Jurkat, Clone E6-1 (cell line): ENCODE measurements at regions not wholly inside any gene's neighbourhood (a gene's known extent, or its start where the extent isn't known, plus 50 kb on each side); places are given as distances from the start of the nearest gene placed in this dataset.

Experiments used
- DNase-seq: peaks from one replicate; pipeline ENCODE4 v3.0.0-alpha.2; 2011; ENCODE audit warnings: low read depth, low spot score
- H3K4me3 ChIP-seq: 2 replicates; pipeline ENCODE4 v1.5.1; 2011; ENCODE audit warnings: mild to moderate bottlenecking, low read length, control low read depth, moderate library complexity

DNA sequence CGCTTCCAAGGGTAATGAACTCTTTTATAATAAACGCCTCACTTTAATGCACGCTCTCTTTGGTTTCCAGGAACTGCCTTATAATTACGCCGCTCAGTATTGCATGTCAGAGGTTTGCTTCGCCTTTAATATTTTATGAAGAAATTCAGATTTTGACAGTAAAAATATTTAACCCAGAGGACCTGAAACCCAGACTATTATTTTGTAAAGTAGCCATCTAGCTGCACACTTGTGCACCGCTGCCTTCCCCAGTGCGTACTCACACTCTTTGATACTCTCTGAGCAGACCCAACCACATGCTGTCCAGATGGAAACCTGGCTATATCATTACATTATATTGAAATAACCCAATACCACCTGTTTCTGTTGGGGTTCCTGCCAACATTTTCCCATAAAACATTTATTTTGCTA lies 270.1 kb downstream of the C1D start:
- DNase-seq: no peak
- no peak overlapping the region for H3K4me3 ChIP-seq

DNA sequence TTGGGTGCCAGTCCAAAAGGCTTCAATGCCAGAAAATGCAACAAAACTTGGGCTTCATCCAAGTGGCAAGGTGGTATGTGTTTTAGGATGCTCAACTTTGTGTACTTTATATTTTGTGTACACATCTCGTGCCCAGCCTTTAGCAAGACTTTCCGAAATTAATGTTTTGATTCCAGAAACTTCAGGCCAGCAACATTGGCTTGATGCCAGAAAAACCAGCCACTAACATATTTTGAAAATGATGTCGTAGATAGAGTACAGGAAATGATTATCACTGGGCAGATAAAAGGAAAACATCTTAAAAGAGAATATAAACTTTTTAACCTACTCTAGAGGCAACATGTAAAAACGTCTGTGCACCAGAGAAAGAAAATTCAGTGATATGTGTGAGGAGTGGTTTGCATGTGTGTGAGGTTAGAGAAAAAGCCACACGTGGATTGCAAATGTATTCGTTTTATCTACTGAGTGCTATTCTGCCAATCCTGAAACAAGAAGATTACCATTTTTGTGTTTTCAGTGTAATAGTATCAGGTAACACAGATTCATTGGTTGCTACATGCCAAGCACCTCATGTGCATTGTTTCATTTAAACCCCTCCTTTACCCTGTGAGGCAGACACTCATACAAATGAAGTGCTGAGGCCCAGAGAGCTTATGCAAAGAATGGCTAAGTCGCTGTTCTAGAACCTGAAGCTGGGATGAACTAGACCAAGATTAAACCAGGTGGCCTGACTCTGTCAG lies 264.8 kb downstream of the C1D start:
- DNase-seq: no peak
- H3K4me3 ChIP-seq: no peak overlapping the region

DNA sequence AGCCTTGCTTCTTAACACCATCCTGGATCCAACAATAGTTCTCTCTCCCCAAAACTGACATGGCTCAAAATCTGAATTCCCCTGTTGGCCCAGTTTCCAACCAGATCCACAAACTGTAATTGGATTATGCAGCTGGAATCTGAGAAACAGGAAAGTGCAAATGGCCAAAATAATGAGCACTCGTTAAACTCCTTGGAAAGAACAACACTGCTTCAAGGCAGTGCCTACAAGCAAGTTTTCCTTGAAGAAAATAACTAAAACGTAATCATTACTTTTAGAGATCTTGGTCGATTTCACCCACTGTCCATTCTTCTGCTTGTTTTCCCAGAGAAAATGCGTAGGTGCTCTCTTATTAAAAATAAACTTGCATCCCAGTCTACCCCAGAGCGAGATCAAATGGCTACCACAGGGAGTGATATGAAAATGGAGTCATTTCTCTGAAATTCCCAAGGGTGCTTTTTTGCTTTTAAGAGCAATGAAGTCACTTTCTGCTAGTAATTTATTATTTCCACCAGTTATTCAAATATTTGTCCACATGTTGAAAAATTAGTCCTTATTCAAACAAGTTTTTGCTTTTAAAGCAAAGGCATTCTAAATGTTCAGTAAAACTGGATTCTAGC lies 264.2 kb downstream of the C1D start:
- DNase-seq: no peak
- no peak overlapping the region for H3K4me3 ChIP-seq

GRCh38 chr2:67799886-67800285 lies 262.9 kb downstream of the C1D start:
- no peak overlapping the region for H3K4me3 ChIP-seq
- DNase-seq: no peak

GRCh38 chr2:67802291-67802690 lies 260.5 kb downstream of the C1D start:
- no peak for DNase-seq
- no peak overlapping the region for H3K4me3 ChIP-seq

DNA sequence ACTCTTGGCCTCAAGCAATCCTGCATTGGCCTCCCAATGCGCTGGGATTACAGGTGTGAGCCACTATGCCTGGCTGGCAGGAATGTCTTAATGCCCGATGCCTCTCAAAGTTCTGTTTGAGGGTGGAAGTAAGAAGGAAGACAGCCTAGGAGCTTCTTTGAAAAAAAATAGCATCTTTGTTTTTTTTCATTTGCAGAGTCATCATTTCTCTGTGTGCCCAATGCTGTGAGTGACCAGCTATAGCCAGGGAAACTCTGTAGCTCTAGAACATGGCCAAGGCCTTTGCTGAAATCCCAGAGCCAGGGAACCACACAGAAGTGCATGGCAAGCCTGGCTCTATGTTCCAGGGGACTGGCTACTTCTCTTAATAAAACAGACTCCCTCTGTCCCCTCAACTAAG lies 260.0 kb downstream of the C1D start:
- H3K4me3 ChIP-seq: no peak overlapping the region
- DNase-seq: no peak

DNA sequence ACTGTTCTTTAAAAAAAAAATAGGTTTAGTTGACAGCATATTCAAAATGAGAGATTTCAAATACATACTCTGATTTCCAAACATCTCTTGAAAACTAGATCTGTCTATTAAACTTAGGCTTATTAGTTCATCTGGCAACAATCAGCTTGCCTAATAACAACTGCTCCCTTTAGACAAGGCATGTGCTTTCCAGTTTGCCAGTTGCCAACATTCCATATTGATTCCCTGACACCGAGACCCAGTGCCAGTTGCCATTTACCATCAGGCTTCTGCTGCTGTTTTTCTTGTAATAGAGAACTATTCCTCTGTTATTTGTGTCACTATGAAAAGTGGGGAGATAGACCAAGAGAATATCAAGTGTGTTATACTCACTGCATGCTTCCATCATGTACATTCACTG lies 256.0 kb downstream of the C1D start:
- no peak overlapping the region for H3K4me3 ChIP-seq
- DNase-seq: no peak

DNA sequence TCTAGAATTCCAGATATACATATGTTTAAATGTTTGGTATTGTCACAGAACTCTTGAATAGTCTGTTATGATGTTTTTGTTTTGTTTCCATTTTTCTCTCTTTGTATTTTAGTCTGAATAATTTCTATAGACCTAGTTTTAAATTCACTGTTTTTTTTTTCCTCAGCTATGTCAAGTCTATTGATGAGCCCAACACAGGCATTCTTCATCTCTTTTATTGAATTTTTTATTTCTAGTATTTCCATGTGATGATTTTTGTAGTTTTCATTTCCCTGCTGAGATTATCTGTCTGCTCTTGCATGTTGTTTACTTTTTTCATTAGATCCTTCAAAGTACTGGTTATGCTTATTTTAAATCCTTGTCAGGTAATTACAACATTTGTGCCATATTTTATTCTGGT lies 254.7 kb downstream of the C1D start:
- no peak for DNase-seq
- no peak overlapping the region for H3K4me3 ChIP-seq

DNA sequence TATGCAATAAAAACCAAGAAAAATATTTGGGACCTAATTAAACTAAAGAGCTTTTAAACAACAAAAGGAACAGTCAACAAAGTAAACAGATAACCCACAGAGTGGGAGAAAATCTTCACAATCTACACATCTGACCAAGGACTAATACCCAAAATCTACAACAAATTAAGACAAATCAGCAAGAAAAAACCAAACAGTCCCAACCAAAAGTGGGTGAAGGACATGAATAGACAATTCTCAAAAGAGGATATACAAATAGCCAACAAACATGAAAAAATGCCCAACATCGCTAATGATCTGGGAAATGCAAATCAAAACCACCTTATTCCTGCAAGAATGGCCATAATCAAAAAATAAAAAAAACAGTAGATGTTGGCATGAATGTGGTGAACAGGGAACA lies 250.1 kb downstream of the C1D start:
- no peak for DNase-seq
- no peak overlapping the region for H3K4me3 ChIP-seq

- DNase-seq: no peak
- no peak overlapping the region for H3K4me3 ChIP-seq
Observed at GRCh38 chr2:67823726-67824125, 239.1 kb downstream of the C1D start.

DNA sequence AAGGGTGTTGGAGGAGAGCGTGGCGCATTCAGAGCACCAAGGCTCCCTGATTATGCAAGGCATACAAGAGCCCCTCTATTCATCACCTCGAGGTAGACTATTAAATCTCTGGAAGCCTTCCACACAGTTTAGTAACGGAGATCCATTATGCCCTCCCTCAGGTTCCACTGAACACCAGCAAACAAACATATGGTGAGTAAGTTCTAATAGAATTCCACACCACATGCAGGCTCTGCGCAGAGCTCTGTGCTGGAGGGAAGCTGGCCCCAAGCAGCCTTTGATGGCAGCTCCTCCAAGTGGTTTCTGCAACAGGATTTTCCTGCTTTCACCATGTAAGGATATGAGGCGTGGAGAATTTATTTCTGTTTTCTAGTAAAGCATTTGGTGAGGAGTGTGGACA lies 238.6 kb downstream of the C1D start:
- H3K4me3 ChIP-seq: no peak overlapping the region
- no peak for DNase-seq

DNA sequence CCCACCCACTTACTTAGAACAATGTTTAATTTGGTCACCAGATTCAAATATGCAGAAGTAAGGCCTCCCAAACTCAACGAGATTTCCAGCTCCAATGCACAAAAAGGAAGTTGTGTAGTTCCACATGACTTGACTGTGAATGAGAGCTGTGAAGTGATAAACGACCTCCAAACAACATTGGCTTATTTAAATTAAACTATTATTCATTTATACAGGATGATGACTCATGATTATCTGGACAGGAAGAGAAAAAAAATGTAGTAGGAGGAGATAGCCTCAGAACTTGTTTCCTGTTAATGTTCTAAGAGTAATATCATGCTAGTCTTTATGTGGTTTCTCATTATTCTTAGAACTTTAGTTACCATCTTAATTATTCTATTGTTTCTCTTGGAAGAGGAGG lies 237.3 kb downstream of the C1D start:
- H3K4me3 ChIP-seq: no peak overlapping the region
- DNase-seq: no peak

DNA sequence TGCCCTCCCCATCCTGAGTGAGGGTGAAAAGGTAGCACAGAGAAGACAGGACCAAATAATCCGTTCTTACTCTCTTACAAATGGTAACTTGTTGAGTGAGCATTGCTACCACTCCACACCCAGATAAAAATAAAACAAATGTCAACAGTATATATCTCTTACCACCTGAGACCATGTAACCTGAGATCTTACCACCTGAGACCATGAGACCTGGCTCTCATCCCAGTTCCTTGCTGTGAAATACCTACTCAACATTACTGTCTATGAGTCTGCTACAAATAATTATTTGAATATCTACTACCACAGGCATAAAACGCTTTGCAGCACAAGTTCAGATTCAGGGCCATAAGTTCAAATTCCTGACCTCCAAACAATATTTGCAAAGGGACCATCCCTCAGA lies 234.7 kb downstream of the C1D start:
- DNase-seq: no peak
- no peak overlapping the region for H3K4me3 ChIP-seq

DNA sequence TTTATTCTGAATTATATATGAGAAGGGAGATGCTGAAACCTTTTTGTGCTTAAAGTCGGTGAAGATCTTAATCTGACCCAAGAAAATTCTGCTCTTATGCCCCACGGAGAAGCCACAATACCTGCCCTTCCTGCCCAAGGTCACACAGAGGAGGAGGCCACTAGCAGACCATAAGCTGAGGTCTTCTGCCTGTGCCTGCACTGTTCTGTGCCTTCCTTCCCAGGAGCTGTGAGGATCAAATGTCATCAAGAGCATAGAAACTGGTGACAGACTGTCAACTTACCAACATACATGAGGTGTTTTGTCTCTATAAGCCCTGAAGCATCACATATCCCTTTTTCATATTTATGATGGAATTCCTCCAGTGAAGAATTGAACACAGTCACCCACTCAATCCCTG lies 233.3 kb downstream of the C1D start:
- H3K4me3 ChIP-seq: no peak overlapping the region
- DNase-seq: no peak

- H3K4me3 ChIP-seq: no peak overlapping the region
- no peak for DNase-seq
Observed at GRCh38 chr2:67833632-67834031, 229.2 kb downstream of the C1D start.

DNA sequence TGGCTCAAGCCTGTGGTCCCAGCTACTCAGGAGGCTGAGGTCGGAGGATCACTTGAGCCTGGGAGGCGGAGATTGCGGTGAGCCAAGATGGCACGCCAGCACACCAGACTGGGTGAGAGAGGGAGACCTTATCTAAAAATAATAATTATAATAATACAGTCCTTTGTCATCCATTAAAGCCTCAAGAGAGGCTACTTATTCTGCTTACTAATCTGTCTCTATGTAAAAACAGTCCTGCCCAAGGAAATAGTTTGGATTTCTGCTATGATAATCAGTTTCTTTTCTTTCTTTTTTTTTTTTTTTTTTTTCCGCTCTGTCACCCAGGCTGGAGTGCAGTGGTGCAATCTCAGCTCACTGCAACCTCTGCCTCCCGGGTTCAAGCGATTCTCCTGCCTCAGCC lies 228.3 kb downstream of the C1D start:
- no peak for DNase-seq
- no peak overlapping the region for H3K4me3 ChIP-seq

- H3K4me3 ChIP-seq: no peak overlapping the region
- DNase-seq: no peak
Observed at GRCh38 chr2:67835266-67835665, 227.5 kb downstream of the C1D start.

DNA sequence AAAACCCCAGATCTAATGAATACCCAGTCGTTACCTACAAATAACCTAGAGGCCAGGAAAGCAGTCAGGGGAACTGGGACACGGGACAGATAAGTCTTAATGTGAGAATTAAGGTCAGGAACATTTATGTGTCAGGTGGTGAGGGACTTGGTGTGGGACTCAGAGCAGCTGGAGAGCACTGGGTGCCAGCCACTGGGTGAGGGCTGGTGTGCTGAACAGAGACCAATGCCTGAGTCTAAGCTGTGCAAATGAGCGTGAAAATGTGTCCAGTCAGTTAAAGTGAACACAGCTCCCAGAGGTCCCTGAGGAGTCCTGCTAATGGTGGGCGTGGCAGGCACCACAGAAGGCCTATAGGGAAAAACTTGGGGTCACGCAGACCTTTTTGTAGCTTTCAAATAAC lies 225.9 kb downstream of the C1D start:
- no peak overlapping the region for H3K4me3 ChIP-seq
- DNase-seq: no peak

- H3K4me3 ChIP-seq: no peak overlapping the region
- DNase-seq: no peak
Observed at GRCh38 chr2:67838205-67838604, 224.6 kb downstream of the C1D start.

- no peak for DNase-seq
Observed at GRCh38 chr2:67839242-67839641, 223.6 kb downstream of the C1D start.

DNA sequence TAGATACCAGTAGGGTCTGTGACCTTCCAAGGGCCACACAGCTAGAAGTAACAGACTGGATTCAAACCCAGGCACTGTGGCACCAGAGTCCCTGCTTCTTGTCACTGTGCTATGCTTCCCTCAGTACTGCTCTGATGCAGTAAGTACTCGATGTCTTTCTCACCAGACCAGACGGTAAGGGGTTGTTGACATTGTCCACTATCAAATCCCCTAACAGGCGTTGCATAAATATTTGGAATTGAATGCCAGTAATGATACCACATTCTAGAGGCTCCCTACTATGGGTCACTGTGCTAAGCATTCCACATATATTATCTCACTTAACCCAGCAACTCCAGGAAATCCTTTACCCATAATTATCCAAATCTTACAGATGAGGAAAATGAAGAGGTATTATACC lies 223.1 kb downstream of the C1D start:
- H3K4me3 ChIP-seq: no peak overlapping the region
- no peak for DNase-seq

More at GRCh38 chr2:67839242-67839641, 223.6 kb downstream of the C1D start:
- no peak overlapping the region for H3K4me3 ChIP-seq
